ENCODE measurements at regions not wholly inside any gene's neighbourhood (a gene's known extent, or its start where the extent isn't known, plus 50 kb on each side); places are given as distances from the start of the nearest gene placed in this dataset.

DNA sequence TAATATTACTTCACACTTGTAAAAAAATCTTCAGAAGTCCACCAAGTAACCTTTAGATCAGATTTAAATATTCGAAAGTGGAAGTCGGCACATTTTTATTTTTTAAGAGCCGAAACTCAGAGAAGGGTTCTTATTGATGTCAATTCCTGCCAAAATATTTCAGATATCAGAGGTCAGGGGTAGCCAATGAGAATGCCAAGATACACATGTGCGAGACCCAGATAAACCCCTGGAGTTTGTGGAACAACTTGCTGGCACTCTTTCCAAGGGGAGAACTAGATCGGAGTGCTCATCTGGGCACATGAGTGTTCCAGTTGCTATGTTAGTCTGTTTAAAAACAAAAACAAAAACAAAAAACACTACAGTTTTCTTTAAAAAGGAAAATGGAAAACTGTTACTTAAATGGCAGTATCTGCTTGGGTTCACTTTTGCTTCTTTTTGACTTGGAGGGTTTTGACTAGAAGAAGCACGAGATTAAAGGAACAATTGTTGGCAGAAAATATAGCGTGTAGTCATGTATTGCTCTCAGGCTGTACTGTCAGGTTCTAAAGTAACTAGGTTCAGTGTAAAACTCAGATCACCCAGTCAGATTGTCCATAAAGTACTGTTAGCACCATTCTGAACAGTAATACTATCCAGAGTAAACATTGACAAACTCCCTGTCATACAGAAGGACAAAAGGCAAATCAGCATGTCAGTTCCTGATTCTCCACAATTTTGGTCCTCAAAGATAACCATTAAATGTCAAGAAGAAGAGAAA, 188.0 kb upstream of the PACRGL start:
- TF ChIP-seq ZNF565 (CRISPR knock-in tag; conservative IDR thresholded peaks at IDR 0.05; ENCODE audit: low read depth) (no peak), OSR1 (CRISPR knock-in tag; IDR thresholded peaks at IDR 0.05) (no peak), ZC3H10 (CRISPR knock-in tag; IDR thresholded peaks at IDR 0.05) (no peak), SNAI2 (CRISPR knock-in tag; IDR thresholded peaks at IDR 0.05) (no peak), ESRRG (CRISPR knock-in tag; IDR thresholded peaks at IDR 0.05) (no peak)
- TF ChIP-seq, protein P1, sequence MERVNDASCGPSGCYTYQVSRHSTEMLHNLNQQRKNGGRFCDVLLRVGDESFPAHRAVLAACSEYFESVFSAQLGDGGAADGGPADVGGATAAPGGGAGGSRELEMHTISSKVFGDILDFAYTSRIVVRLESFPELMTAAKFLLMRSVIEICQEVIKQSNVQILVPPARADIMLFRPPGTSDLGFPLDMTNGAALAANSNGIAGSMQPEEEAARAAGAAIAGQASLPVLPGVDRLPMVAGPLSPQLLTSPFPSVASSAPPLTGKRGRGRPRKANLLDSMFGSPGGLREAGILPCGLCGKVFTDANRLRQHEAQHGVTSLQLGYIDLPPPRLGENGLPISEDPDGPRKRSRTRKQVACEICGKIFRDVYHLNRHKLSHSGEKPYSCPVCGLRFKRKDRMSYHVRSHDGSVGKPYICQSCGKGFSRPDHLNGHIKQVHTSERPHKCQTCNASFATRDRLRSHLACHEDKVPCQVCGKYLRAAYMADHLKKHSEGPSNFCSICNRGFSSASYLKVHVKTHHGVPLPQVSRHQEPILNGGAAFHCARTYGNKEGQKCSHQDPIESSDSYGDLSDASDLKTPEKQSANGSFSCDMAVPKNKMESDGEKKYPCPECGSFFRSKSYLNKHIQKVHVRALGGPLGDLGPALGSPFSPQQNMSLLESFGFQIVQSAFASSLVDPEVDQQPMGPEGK (CRISPR knock-in tag; IDR thresholded peaks at IDR 0.05; ENCODE audit: borderline replicate concordance): no peak
- ATAC-seq: no peak

GRCh38 chr4:20512985-20513384, 187.3 kb upstream of the PACRGL start:
- no peak for TF ChIP-seq CSRNP3 (CRISPR knock-in tag; IDR thresholded peaks at IDR 0.05)
- no peak for TF ChIP-seq GLIS3 (CRISPR knock-in tag; IDR thresholded peaks at IDR 0.05)
- no peak for TF ChIP-seq TOX (CRISPR knock-in tag; IDR thresholded peaks at IDR 0.05; ENCODE audit: borderline replicate concordance)
- TF ChIP-seq POU6F1 (CRISPR knock-in tag; IDR thresholded peaks at IDR 0.05; ENCODE audit: borderline replicate concordance, low read depth): no peak
- no peak for TF ChIP-seq TCF4 (CRISPR knock-in tag; IDR thresholded peaks at IDR 0.05; ENCODE audit: borderline replicate concordance)
- no peak for TF ChIP-seq ZFP3 (CRISPR knock-in tag; IDR thresholded peaks at IDR 0.05)
- TF ChIP-seq TSHZ2 (CRISPR knock-in tag; IDR thresholded peaks at IDR 0.05): no peak
- no peak for TF ChIP-seq ZNF8 (CRISPR knock-in tag; IDR thresholded peaks at IDR 0.05)
- no peak for TF ChIP-seq CREB5 (CRISPR knock-in tag; IDR thresholded peaks at IDR 0.05; ENCODE audit: low read depth)
- TF ChIP-seq PPARA (CRISPR knock-in tag; IDR thresholded peaks at IDR 0.05; ENCODE audit: borderline replicate concordance): no peak
- TF ChIP-seq ZNF565 (CRISPR knock-in tag; conservative IDR thresholded peaks at IDR 0.05; ENCODE audit: low read depth): no peak
- no peak for TF ChIP-seq OSR1 (CRISPR knock-in tag; IDR thresholded peaks at IDR 0.05)
- no peak for TF ChIP-seq BACH2 (CRISPR knock-in tag; IDR thresholded peaks at IDR 0.05; ENCODE audit: borderline replicate concordance)
- no peak for TF ChIP-seq ZC3H10 (CRISPR knock-in tag; IDR thresholded peaks at IDR 0.05)
- TF ChIP-seq ZFP30 (CRISPR knock-in tag; IDR thresholded peaks at IDR 0.05): no peak
- no peak for ATAC-seq

- ATAC-seq: peak; percentile 98
- TF ChIP-seq ISL1 (CRISPR knock-in tag; IDR thresholded peaks at IDR 0.05) (peak; percentile 57), TSHZ2 (CRISPR knock-in tag; IDR thresholded peaks at IDR 0.05) (no peak), TOX (CRISPR knock-in tag; IDR thresholded peaks at IDR 0.05; ENCODE audit: borderline replicate concordance) (no peak), ZNF565 (CRISPR knock-in tag; conservative IDR thresholded peaks at IDR 0.05; ENCODE audit: low read depth) (no peak), PPARA (CRISPR knock-in tag; IDR thresholded peaks at IDR 0.05; ENCODE audit: borderline replicate concordance) (no peak)
Observed at GRCh38 chr4:20520901-20521300, 179.4 kb upstream of the PACRGL start.
